Transverse colon (tissue), 3 donors: ENCODE measurements at regions not wholly inside any gene's neighbourhood (a gene's known extent, or its start where the extent isn't known, plus 50 kb on each side); places are given as distances from the start of the nearest gene placed in this dataset.

Source experiments
- POLR2A ChIP-seq: fragments of 450-650 bp; IDR thresholded peaks from one replicate; pipeline ENCODE4 v1.6.1; 2016; ENCODE audit warnings: antibody characterized with exemption, mild to moderate bottlenecking, moderate library complexity
- TF ChIP-seq, protein P1 (sequence below), 5 experiments: fragments of 200-600 bp in 3 of 5; fragments of 450-650 bp in 2 of 5; sonication (generic) in 3 of 5; IDR thresholded peaks; 1 replicate in 2 of 5; 2 replicates in 3 of 5; pipeline ENCODE4 v1.5.1; 2016 to 2017; ENCODE audit warnings: antibody characterized with exemption in 5 of 5, inconsistent platforms in 3 of 5, mild to moderate bottlenecking in 2 of 5, moderate library complexity in 1 of 5

DNA sequence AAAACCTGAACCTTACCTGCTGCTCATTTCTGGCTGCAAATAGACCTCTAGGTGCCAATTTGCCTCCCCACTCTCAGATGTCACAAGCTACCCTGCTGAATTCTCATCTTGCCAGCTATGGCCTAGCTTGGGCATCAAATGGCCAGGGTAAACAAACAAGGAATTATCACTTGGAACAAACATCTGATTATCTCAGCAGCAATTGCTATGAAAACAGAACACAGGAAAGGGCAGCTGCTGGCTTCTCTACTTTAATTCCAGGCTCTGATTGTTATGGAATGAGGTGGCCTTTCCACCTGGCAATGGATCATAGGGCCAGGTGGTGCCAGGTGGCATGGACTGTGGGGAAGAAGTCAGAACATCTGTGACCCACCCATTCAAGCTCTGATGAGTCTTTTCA, 505.1 kb downstream of the TLR4 start:
- TF ChIP-seq, protein P1, sequence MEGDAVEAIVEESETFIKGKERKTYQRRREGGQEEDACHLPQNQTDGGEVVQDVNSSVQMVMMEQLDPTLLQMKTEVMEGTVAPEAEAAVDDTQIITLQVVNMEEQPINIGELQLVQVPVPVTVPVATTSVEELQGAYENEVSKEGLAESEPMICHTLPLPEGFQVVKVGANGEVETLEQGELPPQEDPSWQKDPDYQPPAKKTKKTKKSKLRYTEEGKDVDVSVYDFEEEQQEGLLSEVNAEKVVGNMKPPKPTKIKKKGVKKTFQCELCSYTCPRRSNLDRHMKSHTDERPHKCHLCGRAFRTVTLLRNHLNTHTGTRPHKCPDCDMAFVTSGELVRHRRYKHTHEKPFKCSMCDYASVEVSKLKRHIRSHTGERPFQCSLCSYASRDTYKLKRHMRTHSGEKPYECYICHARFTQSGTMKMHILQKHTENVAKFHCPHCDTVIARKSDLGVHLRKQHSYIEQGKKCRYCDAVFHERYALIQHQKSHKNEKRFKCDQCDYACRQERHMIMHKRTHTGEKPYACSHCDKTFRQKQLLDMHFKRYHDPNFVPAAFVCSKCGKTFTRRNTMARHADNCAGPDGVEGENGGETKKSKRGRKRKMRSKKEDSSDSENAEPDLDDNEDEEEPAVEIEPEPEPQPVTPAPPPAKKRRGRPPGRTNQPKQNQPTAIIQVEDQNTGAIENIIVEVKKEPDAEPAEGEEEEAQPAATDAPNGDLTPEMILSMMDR (IDR thresholded peaks at IDR 0.05), result no peak
- TF ChIP-seq POLR2A, result no peak
